Immature natural killer cell (primary cell): ENCODE measurements at regions not wholly inside any gene's neighbourhood (a gene's known extent, or its start where the extent isn't known, plus 50 kb on each side); places are given as distances from the start of the nearest gene placed in this dataset.
"Not testable (repeated sequence)": the region's sequence is repeated elsewhere in the genome, so short reads cannot be mapped to it uniquely, and the experiment has no call there.

ENCODE experiments used
- DNase-seq, 3 donors: peaks; one replicate each; pipeline ENCODE4 v3.0.0; 2022; ENCODE audit warnings: mixed read lengths in 1 of 3
- H3K27ac Mint-ChIP-seq, 6 donors: one replicate each; pipeline ENCODE4 v1.8.0; 2020; ENCODE audit warnings: mixed read lengths in 6 of 6, mild to moderate bottlenecking in 5 of 6, inconsistent platforms in 4 of 6, moderate library complexity in 3 of 6
- H3K27me3 Mint-ChIP-seq, 3 donors: one replicate each; pipeline ENCODE4 v1.8.0; 2020 to 2021; ENCODE audit warnings: low read depth in 3 of 3, mild to moderate bottlenecking in 3 of 3, mixed read lengths in 3 of 3, moderate library complexity in 3 of 3, inconsistent platforms in 1 of 3
- H3K36me3 Mint-ChIP-seq, 3 donors: one replicate each; pipeline ENCODE4 v1.8.0; 2020; ENCODE audit warnings: mixed read lengths in 3 of 3, inconsistent platforms in 2 of 3, mild to moderate bottlenecking in 2 of 3
- H3K4me1 Mint-ChIP-seq, 2 donors: one replicate each; pipeline ENCODE4 v1.8.0; 2020; ENCODE audit warnings: inconsistent platforms in 2 of 2, mild to moderate bottlenecking in 2 of 2, mixed read lengths in 2 of 2, moderate library complexity in 1 of 2
- H3K4me3 Mint-ChIP-seq, 5 donors: one replicate each; pipeline ENCODE4 v1.8.0; 2020; ENCODE audit warnings: mild to moderate bottlenecking in 5 of 5, mixed read lengths in 5 of 5, inconsistent platforms in 3 of 5, moderate library complexity in 3 of 5
- H3K9me3 Mint-ChIP-seq, 6 donors: one replicate each; pipeline ENCODE4 v1.8.0; 2020; ENCODE audit warnings: mild to moderate bottlenecking in 6 of 6, mixed read lengths in 6 of 6, inconsistent platforms in 4 of 6, moderate library complexity in 3 of 6

DNA sequence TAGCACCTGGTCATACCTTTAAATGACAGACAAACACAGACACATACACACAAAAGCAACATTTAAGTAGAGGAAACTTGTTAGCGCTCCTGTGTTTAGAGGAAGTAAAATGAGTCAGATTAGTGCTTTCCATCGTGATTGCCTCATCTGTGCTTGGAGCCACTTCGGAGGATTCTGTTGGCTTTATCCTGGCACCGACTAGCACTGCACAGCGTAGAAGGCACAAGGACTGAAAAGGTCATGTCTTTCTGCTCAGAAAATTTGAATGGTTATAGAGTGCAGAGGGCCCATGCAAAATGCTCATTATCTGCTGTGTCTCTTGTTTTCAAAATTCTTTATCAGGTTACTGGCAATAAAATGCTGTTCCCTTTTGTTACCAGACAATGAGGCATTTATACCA is 863.6 kb upstream of the TPTE start:
- not testable (repeated sequence) for H3K36me3 Mint-ChIP-seq

GRCh38 chr21:9659877-9660276 is 861.5 kb upstream of the TPTE start:
- not testable (repeated sequence) for H3K4me1 Mint-ChIP-seq, DNase-seq, H3K27me3 Mint-ChIP-seq, H3K27ac Mint-ChIP-seq, H3K36me3 Mint-ChIP-seq, H3K4me3 Mint-ChIP-seq
- peaks cover 10 to 28% (median 20%) of the 10 kb centered on the region in 6 donors for H3K9me3 Mint-ChIP-seq

More for the DNA sequence above, 863.6 kb upstream of the TPTE start:
- H3K27me3 Mint-ChIP-seq, DNase-seq, H3K4me3 Mint-ChIP-seq, H3K4me1 Mint-ChIP-seq, H3K27ac Mint-ChIP-seq: not testable (repeated sequence)
- peaks cover 10 to 28% (median 21%) of the 10 kb centered on the region in 6 donors for H3K9me3 Mint-ChIP-seq

DNA sequence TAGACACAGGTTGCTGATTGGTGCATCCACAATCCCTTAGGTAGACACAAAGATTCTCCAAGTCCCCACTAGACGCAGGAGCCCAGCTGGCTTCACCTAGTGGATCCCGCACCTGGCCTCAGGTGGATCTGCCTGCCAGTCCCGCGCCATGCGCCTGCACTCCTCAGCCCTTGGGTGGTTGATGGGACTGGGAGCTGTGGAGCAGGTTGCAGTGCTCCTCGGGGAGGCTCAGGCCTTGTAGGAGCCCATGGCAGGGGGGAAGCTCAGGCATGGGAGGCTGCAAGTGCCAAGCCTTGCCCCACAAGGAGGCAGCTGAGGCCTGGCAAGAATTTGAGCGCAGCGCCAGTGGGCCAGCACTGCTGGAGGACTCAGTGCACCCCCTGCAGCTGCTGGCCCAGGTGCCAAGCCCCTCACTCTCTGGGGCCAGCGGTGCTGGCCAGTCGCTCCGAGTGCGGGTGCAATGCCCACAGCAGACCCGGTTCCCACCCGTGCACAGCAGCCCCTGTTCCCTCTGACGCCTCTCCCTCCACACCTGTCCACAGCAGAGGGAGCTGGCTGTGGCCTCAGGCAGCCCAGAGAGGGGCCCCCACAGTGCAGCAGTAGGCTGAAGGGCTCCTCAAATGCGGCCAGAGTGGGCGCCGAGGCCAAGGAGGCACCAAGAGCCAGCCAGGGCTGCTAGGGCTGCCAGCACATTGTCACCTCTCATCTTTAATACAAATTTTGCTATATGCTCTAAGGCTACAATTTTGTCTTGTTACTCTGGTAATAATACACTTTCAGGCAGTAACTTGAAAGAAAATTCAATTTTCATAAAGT is 857.3 kb upstream of the TPTE start:
- H3K27ac Mint-ChIP-seq, DNase-seq: not testable (repeated sequence)

GRCh38 chr21:9675811-9676210 is 845.6 kb upstream of the TPTE start:
- H3K27ac Mint-ChIP-seq, H3K4me3 Mint-ChIP-seq, H3K36me3 Mint-ChIP-seq, H3K27me3 Mint-ChIP-seq, DNase-seq, H3K9me3 Mint-ChIP-seq, H3K4me1 Mint-ChIP-seq: not testable (repeated sequence)

More for the DNA sequence above, 857.3 kb upstream of the TPTE start:
- not testable (repeated sequence) for H3K36me3 Mint-ChIP-seq, H3K9me3 Mint-ChIP-seq, H3K4me1 Mint-ChIP-seq, H3K4me3 Mint-ChIP-seq, H3K27me3 Mint-ChIP-seq

DNA sequence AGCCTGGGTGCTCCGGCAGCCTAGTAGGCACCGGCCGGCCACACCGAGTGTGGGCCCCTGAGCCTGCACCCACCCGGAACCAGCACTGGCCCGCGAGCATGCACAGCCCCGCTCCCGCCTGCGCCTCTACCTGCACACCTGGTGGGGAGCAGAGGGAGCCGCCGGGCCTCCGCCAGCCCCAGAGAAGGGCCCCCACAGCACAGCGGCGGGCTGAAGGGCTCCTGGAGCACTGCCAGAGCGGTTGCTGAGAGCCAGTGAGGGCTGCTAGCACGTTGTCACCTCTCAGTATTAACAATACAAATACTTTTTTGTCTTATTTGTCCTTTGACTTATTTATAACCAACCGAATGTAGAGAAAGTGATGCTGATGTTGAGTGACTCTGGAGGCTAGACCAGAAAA is 842.4 kb upstream of the TPTE start:
- DNase-seq, H3K36me3 Mint-ChIP-seq, H3K4me1 Mint-ChIP-seq, H3K4me3 Mint-ChIP-seq, H3K27me3 Mint-ChIP-seq, H3K27ac Mint-ChIP-seq, H3K9me3 Mint-ChIP-seq: not testable (repeated sequence)

DNA sequence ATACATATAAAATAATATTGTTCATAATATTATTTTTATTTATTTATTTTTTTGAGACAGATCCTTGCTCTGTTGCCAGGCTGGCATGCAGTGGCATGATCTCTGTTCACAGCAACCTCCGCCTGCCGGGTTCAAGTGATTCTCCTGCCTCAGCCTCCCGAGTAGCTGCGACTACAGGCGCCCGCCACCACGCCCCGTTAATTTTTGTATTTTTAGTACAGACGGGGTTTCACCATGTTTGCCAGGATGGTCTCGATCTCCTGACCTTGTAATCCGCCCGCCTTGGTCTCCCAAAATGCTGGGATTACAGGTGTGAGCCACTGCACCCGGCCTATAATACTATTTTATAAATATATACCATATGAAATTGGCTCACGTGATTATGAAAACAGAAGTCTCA is 832.4 kb upstream of the TPTE start:
- not testable (repeated sequence) for H3K4me1 Mint-ChIP-seq, H3K36me3 Mint-ChIP-seq, H3K9me3 Mint-ChIP-seq, H3K4me3 Mint-ChIP-seq, DNase-seq, H3K27me3 Mint-ChIP-seq, H3K27ac Mint-ChIP-seq

DNA sequence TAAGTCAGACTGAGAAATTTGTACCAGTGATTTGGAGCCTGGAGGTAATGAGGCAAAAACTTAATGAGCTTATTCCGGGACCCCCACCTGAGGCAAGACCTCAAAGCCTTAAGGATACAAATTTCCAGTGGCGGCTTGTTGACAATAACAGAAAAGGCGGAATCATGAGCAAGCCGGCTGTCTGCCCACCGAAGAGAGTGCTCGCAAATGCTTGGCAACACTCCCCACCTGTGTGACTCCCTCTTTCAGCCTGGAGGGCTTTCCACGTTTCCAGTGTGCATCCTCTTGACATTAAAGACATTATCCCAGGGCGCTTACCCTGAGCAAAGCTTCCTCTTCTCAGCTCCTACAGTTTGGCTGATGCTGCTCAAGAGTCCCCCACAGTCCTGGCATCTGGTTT is 830.4 kb upstream of the TPTE start:
- not testable (repeated sequence) for H3K4me3 Mint-ChIP-seq, H3K27me3 Mint-ChIP-seq, H3K36me3 Mint-ChIP-seq, DNase-seq, H3K9me3 Mint-ChIP-seq, H3K4me1 Mint-ChIP-seq, H3K27ac Mint-ChIP-seq

DNA sequence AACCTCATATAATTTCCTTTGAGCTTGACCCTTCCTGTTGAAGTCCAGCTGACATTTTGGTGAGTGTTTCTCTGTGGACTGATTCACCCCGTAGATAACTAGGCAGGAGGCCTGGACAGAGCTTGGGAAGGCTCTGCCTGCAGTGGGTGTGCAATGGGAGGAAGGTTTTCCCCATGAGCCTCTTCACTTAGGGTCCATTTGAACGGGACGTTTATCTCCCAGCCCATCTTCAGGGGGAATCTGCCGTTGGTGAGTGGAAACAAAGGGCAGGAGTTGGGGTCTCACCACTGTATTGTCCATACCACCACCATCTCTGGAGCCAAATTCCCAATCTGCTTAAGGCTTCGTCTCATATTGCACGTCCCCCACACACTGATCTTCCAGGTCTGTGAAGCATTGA is 825.6 kb upstream of the TPTE start:
- not testable (repeated sequence) for H3K9me3 Mint-ChIP-seq, H3K36me3 Mint-ChIP-seq, H3K4me3 Mint-ChIP-seq, DNase-seq, H3K4me1 Mint-ChIP-seq, H3K27me3 Mint-ChIP-seq, H3K27ac Mint-ChIP-seq

- H3K27ac Mint-ChIP-seq, H3K4me1 Mint-ChIP-seq, H3K36me3 Mint-ChIP-seq, H3K27me3 Mint-ChIP-seq, DNase-seq, H3K4me3 Mint-ChIP-seq, H3K9me3 Mint-ChIP-seq: not testable (repeated sequence)
Measured at GRCh38 chr21:9697751-9698150, 823.6 kb upstream of the TPTE start.

GRCh38 chr21:9705016-9705415 is 816.4 kb upstream of the TPTE start:
- DNase-seq, H3K36me3 Mint-ChIP-seq, H3K27me3 Mint-ChIP-seq, H3K4me1 Mint-ChIP-seq, H3K27ac Mint-ChIP-seq, H3K4me3 Mint-ChIP-seq, H3K9me3 Mint-ChIP-seq: not testable (repeated sequence)

DNA sequence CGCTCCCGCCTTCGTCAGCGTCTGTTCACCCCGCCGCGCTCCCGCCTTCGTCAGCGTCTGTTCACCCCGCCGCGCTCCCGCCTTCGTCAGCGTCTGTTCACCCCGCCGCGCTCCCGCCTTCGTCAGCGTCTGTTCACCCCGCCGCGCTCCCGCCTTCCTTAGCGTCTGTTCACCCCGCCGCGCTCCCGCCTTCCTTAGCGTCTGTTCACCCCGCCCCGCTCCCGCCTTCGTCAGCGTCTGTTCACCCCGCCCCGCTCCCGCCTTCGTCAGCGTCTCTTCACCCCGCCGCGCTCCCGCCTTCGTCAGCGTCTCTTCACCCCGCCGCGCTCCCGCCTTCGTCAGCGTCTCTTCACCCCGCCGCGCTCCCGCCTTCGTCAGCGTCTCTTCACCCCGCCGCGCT is 815.9 kb upstream of the TPTE start:
- not testable (repeated sequence) for H3K4me3 Mint-ChIP-seq, DNase-seq, H3K9me3 Mint-ChIP-seq, H3K27ac Mint-ChIP-seq, H3K27me3 Mint-ChIP-seq, H3K4me1 Mint-ChIP-seq, H3K36me3 Mint-ChIP-seq

DNA sequence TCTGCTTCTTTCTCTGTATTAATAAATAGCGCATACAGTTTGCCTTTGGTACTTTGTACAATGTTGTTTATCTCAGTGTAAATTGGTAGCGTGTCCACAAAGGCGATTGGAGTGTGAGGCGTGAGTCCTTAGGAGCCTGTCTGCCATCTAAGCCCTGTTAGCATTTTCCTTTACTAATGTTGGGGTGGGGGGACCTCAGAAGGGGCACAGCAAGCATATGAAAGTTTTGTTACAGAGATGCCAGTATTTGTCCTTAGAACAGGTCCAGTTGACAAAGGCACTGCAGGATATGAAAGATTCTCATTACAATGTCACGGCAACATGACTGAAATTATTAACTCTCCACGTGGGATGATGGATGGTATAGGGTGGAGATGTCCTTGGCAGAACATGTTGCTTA is 796.8 kb upstream of the TPTE start:
- H3K4me1 Mint-ChIP-seq, H3K27me3 Mint-ChIP-seq, H3K36me3 Mint-ChIP-seq, H3K4me3 Mint-ChIP-seq, DNase-seq, H3K27ac Mint-ChIP-seq: not testable (repeated sequence)
- H3K9me3 Mint-ChIP-seq, result peaks cover 25 to 55% (median 35%) of the 10 kb centered on the region in 6 donors

DNA sequence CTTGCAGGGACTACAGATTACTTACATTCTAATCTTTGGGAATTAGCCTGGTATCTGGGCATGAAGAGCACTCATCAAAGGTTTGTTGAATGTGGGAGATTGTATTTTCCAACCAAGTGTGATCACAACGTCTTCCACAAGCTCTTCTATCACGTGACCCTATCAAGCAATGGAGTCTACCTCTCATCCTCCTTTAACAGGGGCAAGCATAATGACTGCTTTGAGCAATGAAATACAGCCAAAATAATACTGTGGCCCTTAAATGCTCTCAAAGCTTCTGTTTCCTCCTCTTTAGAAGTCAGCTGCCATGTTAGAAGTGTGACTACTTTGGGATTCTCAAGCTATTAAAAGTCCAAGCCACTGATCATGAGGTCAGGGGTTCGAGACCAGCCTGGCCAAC is 794.2 kb upstream of the TPTE start:
- H3K36me3 Mint-ChIP-seq, H3K4me3 Mint-ChIP-seq, H3K4me1 Mint-ChIP-seq, H3K27ac Mint-ChIP-seq, H3K27me3 Mint-ChIP-seq, DNase-seq: not testable (repeated sequence)
- peaks cover 25 to 57% (median 35%) of the 10 kb centered on the region in 6 donors for H3K9me3 Mint-ChIP-seq

DNA sequence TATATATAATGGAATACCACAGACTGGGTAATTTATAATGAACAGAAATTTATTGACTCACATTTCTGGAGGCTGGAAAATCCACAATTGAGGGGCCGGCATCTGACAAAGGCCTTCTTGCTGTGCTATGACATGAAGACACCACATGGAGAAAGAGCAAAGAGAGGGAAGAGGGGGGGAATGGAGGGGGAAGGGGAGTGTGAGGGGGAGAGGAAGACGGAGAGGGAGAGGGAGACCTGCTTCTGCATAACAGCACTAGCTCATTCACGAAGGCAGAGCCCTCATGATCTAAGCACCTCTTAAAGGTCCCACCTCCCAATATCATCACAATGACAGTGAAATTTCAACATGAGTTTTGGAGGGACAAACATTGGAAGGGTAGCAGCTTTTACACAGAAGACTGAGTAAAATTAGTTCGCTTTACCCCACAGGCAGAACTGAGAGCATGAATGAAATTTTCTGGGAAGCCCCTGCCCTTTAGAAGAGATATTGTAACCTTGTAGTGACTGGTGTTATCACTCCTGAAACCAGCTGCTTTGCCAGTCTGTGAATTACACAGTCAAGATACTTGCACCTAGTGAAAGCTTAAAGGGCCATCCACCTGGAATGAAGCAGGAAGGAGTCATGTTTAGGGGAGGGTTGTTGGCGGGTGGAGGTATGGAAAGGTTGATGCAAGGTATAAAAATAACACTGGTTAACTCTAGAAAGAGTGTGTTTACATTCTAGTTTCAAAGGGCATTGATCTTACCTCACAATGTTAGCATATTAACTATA is 793.0 kb upstream of the TPTE start:
- not testable (repeated sequence) for DNase-seq, H3K4me3 Mint-ChIP-seq, H3K4me1 Mint-ChIP-seq, H3K36me3 Mint-ChIP-seq, H3K27me3 Mint-ChIP-seq, H3K27ac Mint-ChIP-seq
- peaks cover 25 to 57% (median 34%) of the 10 kb centered on the region in 6 donors for H3K9me3 Mint-ChIP-seq

DNA sequence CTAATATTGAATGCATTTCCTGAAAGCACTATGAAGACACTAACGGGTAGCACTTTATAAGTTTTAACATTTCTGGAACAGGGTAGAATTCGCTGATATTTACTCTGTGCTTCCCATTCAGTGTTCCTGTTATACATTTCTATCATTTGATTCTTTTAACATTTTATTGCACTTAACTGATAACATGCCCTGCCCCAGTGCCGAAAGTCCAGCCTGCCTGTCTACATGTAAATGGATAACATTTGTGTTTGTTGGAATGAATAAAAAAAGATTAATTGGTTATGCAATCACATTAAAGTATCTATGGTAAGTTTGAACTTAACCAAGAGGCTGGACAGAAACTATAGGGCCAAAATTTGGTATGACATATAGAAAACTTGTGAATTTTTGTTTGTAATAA is 790.5 kb upstream of the TPTE start:
- H3K27me3 Mint-ChIP-seq, result no peaks in the 10 kb centered on the region
- H3K27ac Mint-ChIP-seq, result no peak overlapping the region
- DNase-seq, result no peak
- H3K9me3 Mint-ChIP-seq, result peaks cover 20 to 38% (median 23%) of the 10 kb centered on the region in 6 donors
- no peaks in the 10 kb centered on the region for H3K4me1 Mint-ChIP-seq
- no peak overlapping the region for H3K4me3 Mint-ChIP-seq
- H3K36me3 Mint-ChIP-seq, result peaks cover 0 to 6% (median 0%) of the 10 kb centered on the region in 3 donors
